GM13976 (cell line): ENCODE measurements at regions not wholly inside any gene's neighbourhood (a gene's known extent, or its start where the extent isn't known, plus 50 kb on each side); places are given as distances from the start of the nearest gene placed in this dataset.

Source experiments
- DNase-seq: peaks from one replicate; pipeline ENCODE4 v3.0.0; 2012; ENCODE audit warnings: low spot score
- CTCF ChIP-seq: IDR thresholded peaks from 2 replicates; pipeline ENCODE4 v1.5.1; 2012; ENCODE audit warnings: borderline replicate concordance, mild to moderate bottlenecking; ENCODE audit not compliant: insufficient read depth; ENCODE audit errors: extremely low read depth, missing control alignments, control extremely low read depth
- in situ Hi-C: fragments of 300-500 bp; cut with MboI; formaldehyde crosslinking; loops from one replicate; pipeline ENCODE4 v1.12.0; 2022; ENCODE audit warnings: low sequenced_read_pairs, mixed read lengths, inconsistent platforms; ENCODE audit not compliant: unreplicated experiment

- DNase-seq, result no peak
- no peak for TF ChIP-seq CTCF
- in situ Hi-C loops, result no loop called here
Observed at GRCh38 chr2:145090841-145091761, 571.2 kb upstream of the ZEB2 start.

GRCh38 chr2:145088756-145089155, 568.8 kb upstream of the ZEB2 start:
- DNase-seq, result no peak
- in situ Hi-C loops, result no loop called here

GRCh38 chr2:145086910-145087309, 567.0 kb upstream of the ZEB2 start:
- no peak for TF ChIP-seq CTCF
- no peak for DNase-seq
- in situ Hi-C loops, result no loop called here

More at GRCh38 chr2:145088756-145089155, 568.8 kb upstream of the ZEB2 start:
- no peak for TF ChIP-seq CTCF

GRCh38 chr2:145085612-145086011, 565.7 kb upstream of the ZEB2 start:
- in situ Hi-C loops, result no loop called here
- no peak for TF ChIP-seq CTCF
- no peak for DNase-seq

- DNase-seq, result no peak
- no peak for TF ChIP-seq CTCF
- in situ Hi-C loops, result no loop called here
Observed at GRCh38 chr2:145080426-145080825, 560.5 kb upstream of the ZEB2 start.

GRCh38 chr2:145079641-145080040, 559.7 kb upstream of the ZEB2 start:
- in situ Hi-C loops, result no loop called here
- no peak for TF ChIP-seq CTCF
- no peak for DNase-seq
